ENCODE measurements at regions not wholly inside any gene's neighbourhood (a gene's known extent, or its start where the extent isn't known, plus 50 kb on each side); places are given as distances from the start of the nearest gene placed in this dataset.
A peak's percentile ranks its signal among the peaks of the same experiment; 100 is the strongest.

GRCh38 chr5:100273846-100274580 is 261.2 kb upstream of the FAM174A start:
- in situ Hi-C loops (cut with HindIII; ENCODE audit: low pct_unique_long_range_greater_than_20kb, low sequenced_read_pairs) = no loop called here
- no peak for DNase-seq (ENCODE audit: low read depth, low spot score)

DNA sequence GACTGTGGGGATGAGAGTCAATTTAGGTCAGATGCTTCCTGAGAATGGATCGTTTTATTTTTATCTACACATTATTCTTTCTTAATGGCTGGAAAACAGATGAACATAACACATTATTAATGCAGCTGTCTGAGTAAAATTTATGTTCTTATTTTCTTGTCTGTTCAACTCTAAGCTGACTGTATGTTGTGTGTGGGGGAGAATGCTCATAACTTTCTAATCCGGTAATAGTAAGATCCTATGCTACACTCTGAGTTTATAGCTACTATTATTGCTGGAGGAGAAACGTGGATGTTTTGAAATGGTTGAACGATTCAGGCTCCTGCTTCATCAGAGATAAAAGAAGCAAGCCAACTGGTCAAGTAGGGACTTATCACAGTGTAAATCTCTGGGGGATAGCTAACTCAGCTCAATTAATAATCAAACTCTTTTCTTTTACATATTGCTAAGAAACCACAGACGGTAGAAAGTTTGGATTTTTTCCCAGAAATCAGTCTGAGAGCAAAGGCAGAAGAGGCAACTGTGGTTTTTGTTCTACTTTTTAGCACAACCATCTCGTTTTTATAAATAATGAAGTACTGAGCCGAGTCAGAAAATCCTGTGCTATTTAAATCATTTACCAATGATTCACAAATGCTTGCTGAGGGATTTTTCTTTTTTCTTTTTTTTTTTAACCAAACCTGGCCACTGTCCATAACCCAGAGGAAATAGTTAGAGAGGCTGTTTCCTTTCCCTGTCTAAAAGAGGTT is 265.0 kb upstream of the FAM174A start:
- no peak for DNase-seq (ENCODE audit: low read depth, low spot score)
- in situ Hi-C loops (cut with HindIII; ENCODE audit: low pct_unique_long_range_greater_than_20kb, low sequenced_read_pairs) = no loop called here

GRCh38 chr5:100260968-100261367 is 274.2 kb upstream of the FAM174A start:
- in situ Hi-C loops (cut with HindIII; ENCODE audit: low pct_unique_long_range_greater_than_20kb, low sequenced_read_pairs) = no loop called here
- DNase-seq (ENCODE audit: low read depth, low spot score) = no peak

- no peak for DNase-seq (ENCODE audit: low read depth, low spot score)
- in situ Hi-C loops (cut with HindIII; ENCODE audit: low pct_unique_long_range_greater_than_20kb, low sequenced_read_pairs) = no loop called here
Observed at GRCh38 chr5:100252944-100253343, 282.2 kb upstream of the FAM174A start.

DNA sequence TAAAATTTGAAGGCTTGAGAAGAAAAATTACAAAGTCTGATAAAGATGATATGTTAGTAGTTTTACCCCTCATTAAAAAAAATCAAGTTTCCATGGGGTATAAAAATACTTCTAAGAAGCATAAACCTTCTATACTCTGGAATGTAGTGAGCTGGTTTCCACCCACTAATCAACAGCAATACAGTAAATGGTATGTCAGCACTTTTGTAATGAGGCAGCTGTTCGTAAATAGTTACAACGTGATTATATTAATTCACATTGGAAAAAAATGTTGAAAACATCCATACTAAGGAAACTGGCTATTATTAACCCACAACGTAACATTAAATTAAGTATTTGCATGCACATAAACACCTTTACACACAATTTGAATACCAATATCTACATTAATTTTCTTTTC is 283.1 kb upstream of the FAM174A start:
- in situ Hi-C loops (cut with HindIII; ENCODE audit: low pct_unique_long_range_greater_than_20kb, low sequenced_read_pairs) = no loop called here
- no peak for DNase-seq (ENCODE audit: low read depth, low spot score)

DNA sequence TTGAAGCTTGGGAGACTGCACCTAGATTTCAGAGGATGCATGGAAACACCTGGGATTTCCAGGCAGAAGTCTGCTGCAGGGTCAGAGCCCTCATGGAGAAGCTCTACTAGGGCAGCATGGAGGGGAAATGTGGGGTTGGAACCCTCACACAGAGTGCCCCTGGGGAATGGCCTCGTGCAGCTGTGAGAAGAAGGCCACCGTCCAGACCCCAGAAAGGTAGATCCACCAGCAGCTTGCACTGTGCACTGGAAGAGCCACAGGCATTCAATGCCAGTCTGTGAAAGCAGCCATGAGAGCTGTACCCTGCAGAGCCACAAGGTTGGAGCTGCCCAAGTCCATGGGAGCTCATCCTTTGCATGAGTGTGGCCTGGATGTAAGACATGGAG is 285.3 kb upstream of the FAM174A start:
- in situ Hi-C loops (cut with HindIII; ENCODE audit: low pct_unique_long_range_greater_than_20kb, low sequenced_read_pairs) = no loop called here
- DNase-seq (ENCODE audit: low read depth, low spot score) = no peak

DNA sequence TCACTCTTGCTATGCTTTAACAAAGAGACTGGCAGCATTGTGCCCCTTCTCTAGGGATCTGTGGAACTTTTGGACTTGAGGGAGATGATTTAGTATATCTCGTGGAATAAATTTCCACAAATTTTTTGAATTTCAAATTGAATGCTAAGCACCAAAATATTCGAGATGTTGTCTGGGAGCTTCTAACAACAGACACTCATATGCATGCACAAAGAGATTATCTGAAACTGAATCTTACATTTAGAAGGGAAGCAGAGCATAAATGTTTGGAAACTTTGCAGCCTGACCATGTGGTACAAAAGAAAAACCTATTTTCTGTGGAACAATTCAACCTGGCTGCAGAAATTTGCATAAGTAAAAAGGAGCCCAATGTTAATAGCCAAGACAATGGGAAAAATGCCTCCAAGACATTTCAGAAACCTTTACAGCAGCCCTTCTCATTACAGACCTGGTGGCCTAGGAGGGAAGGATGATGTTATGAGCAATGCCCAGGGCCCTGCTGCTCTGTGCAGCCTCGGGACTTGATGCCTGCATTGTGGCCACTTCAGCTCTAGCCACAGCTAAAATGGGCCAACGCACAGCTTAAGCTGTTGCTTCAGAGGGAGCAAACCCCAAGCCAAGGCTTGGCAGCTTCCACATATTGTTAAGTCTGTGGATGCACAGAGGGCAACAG is 285.8 kb upstream of the FAM174A start:
- DNase-seq (ENCODE audit: low read depth, low spot score) = no peak
- in situ Hi-C loops (cut with HindIII; ENCODE audit: low pct_unique_long_range_greater_than_20kb, low sequenced_read_pairs) = no loop called here

- no peak for DNase-seq (ENCODE audit: low read depth, low spot score)
- in situ Hi-C loops (cut with HindIII; ENCODE audit: low pct_unique_long_range_greater_than_20kb, low sequenced_read_pairs) = no loop called here
Observed at GRCh38 chr5:100232736-100233135, 302.4 kb upstream of the FAM174A start.

DNA sequence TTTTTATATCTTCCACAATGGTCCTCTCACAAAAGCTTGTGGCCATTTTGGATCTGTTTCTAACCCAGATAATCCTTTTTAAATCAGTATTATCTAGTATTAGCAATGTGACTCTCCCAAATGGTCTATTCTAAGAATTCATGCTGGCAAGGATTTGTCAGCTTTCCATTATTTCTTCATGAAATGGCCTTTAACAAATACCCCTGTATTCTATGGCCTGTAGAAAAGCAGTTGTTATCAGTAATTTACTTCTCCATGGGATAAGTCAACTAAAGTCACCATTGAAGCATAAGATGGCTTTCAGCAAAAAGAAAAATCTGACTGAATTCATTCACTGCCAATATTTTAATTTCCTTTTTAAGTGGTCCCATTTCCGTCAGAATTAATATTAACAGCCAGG is 346.4 kb upstream of the FAM174A start:
- in situ Hi-C loops (cut with HindIII; ENCODE audit: low pct_unique_long_range_greater_than_20kb, low sequenced_read_pairs) = no loop called here
- no peak for DNase-seq (ENCODE audit: low read depth, low spot score)

- DNase-seq (ENCODE audit: low read depth, low spot score) = no peak
- in situ Hi-C loops (cut with HindIII; ENCODE audit: low pct_unique_long_range_greater_than_20kb, low sequenced_read_pairs) = no loop called here
Observed at GRCh38 chr5:100188339-100188738, 346.8 kb upstream of the FAM174A start.

- in situ Hi-C loops (cut with HindIII; ENCODE audit: low pct_unique_long_range_greater_than_20kb, low sequenced_read_pairs) = no loop called here
- DNase-seq (ENCODE audit: low read depth, low spot score) = peak; percentile 41
Observed at GRCh38 chr5:100186181-100186580, 349.0 kb upstream of the FAM174A start.

DNA sequence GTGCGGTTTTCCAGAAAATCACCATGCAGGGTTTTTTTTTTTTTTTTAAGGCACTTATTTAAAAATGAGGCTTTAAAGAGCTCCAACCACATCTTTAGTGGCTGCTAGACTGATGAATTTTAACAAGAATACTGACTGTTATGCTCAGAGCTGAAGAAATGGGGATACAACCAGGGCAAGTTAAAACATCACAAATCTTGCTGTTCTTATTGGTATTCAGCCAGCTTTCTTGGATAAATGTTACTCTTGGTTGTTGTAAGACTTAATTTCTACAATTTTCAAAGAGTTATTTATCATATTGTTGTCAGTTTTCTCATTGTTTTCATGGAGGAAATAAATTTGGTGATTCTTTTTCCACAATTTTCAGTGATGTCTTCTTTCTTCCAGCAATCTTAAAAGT is 352.8 kb upstream of the FAM174A start:
- in situ Hi-C loops (cut with HindIII; ENCODE audit: low pct_unique_long_range_greater_than_20kb, low sequenced_read_pairs) = no loop called here

DNA sequence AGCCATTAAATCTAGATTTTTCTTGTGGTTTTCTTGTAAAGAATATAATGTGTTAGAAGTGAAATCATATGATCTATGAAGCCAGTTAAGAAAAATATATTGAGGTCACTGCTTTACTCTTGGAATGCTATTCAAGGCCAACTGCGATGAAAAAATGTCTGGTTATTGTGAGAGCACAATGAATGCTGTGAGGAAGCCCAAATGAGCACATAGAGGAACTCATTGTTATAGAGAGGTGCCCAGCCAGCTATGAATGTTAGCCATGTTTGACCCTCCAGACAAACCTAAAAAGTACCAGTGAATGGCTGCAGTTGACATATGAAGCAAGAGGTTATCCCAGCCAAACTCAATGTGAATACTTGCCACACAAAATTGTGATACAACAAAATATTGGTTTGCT is 359.8 kb upstream of the FAM174A start:
- in situ Hi-C loops (cut with HindIII; ENCODE audit: low pct_unique_long_range_greater_than_20kb, low sequenced_read_pairs) = no loop called here

More for the DNA sequence above, 352.8 kb upstream of the FAM174A start:
- no peak for DNase-seq (ENCODE audit: low read depth, low spot score)

DNA sequence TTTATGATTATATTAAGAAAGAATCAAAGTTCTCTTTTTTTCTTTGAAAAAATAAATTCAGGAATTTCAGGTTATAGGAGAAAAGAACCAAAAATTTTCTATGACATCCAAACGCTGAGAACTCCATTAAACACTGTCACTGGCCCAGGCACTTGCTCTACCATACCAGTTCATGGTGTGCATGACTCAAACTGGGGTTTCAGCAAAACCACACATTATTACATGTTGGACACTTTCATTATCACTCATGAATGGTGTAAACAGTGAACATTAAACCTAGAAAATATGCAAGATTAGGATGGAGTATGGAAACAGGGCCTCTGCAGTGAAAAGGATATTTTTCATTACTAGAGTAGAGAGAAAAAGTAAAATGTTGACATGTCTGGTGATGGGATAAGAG is 369.9 kb upstream of the FAM174A start:
- in situ Hi-C loops (cut with HindIII; ENCODE audit: low pct_unique_long_range_greater_than_20kb, low sequenced_read_pairs) = no loop called here
- no peak for DNase-seq (ENCODE audit: low read depth, low spot score)

More for the DNA sequence above, 359.8 kb upstream of the FAM174A start:
- peak; percentile 96 for DNase-seq (ENCODE audit: low read depth, low spot score)

GRCh38 chr5:100161868-100162267 is 373.3 kb upstream of the FAM174A start:
- no peak for DNase-seq (ENCODE audit: low read depth, low spot score)
- in situ Hi-C loops (cut with HindIII; ENCODE audit: low pct_unique_long_range_greater_than_20kb, low sequenced_read_pairs) = no loop called here

DNA sequence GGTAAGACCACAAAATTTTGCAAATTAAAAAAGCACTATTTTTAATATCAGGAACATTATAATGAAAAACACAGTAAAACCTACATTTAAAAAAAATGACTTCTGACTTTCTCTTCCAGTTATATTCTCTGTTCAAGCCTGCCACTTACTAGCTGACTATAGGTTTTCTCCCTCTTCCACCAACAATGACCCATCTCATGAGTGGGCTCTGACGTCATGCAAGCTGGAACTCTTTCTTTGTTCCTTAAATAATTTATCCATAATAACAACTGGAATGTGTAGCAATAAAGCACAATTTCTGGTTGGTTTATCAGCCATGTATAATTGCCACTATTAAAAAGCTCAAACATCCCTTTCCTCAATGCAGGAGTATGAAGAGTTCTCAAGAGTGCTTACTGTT is 378.1 kb upstream of the FAM174A start:
- in situ Hi-C loops (cut with HindIII; ENCODE audit: low pct_unique_long_range_greater_than_20kb, low sequenced_read_pairs) = no loop called here
- no peak for DNase-seq (ENCODE audit: low read depth, low spot score)

DNA sequence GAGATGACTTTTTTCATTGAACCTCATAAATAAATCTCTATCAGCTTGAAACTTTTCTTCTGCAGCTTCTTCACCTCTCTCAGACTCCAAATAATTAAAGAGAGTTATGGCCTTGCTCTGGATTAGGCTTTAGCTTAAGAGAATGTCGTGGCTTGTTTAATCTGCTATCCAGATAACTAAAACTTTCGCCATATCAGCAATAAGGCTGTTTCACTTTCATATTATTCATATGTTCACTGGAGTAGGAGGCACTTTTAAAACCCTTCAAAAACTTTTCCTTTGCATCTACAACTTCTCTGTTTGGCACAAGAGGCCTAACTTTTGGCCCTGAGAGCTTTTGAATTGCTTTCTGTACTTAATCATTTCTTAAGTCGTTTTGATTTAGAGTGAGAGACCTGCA is 386.9 kb upstream of the FAM174A start:
- in situ Hi-C loops (cut with HindIII; ENCODE audit: low pct_unique_long_range_greater_than_20kb, low sequenced_read_pairs) = no loop called here
- DNase-seq (ENCODE audit: low read depth, low spot score) = no peak

- in situ Hi-C loops (cut with HindIII; ENCODE audit: low pct_unique_long_range_greater_than_20kb, low sequenced_read_pairs) = no loop called here
- no peak for DNase-seq (ENCODE audit: low read depth, low spot score)
Observed at GRCh38 chr5:100142607-100143006, 392.6 kb upstream of the FAM174A start.

DNA sequence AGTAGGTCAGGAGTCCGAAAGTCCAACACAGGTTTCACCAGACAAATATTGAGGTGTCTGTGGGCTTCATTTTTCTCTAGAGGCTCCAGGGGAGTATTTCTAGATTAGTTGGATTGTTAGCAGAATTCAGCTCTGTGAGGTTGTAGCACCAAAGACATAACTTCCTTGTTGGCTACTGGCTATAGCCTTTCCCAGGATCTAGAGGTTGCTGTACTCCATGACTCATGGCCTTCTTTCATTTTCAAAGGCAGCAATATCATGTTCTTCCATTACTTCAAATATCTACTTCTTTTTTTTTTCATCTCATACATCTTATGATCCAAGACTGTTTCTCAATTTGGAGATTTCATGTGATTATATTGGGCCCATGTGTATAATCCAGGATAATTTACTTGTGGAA is 404.0 kb upstream of the FAM174A start:
- in situ Hi-C loops (cut with HindIII; ENCODE audit: low pct_unique_long_range_greater_than_20kb, low sequenced_read_pairs) = no loop called here
- DNase-seq (ENCODE audit: low read depth, low spot score) = no peak

Measured in SK-MEL-5 (cell line).